ENCODE measurements at regions not wholly inside any gene's neighbourhood (a gene's known extent, or its start where the extent isn't known, plus 50 kb on each side); places are given as distances from the start of the nearest gene placed in this dataset.

GRCh38 chr20:39853050-39853449 is 836.0 kb downstream of the MAFB start:
- TF ChIP-seq CTCF (IDR thresholded peaks at IDR 0.05) (no peak), POLR2A (IDR thresholded peaks at IDR 0.05) (no peak), EP300 (IDR thresholded peaks at IDR 0.05) (no peak)

Data from stomach (tissue), 4 donors.